Ascending aorta (tissue), 2 donors: ENCODE measurements at regions not wholly inside any gene's neighbourhood (a gene's known extent, or its start where the extent isn't known, plus 50 kb on each side); places are given as distances from the start of the nearest gene placed in this dataset.

Source experiments
- DNase-seq, 2 donors: peaks; one replicate each; pipeline ENCODE4 v3.0.0-alpha.2; 2019; ENCODE audit warnings: low spot score in 2 of 2
- H3K27ac ChIP-seq, 2 donors: fragments of 200-600 bp; sonication (generic); one replicate each; pipeline ENCODE4 v1.5.1; 2016 to 2017; ENCODE audit warnings: mild to moderate bottlenecking in 1 of 2
- H3K27me3 ChIP-seq: fragments of 200-600 bp; sonication (generic); one replicate; pipeline ENCODE4 v1.5.1; 2017
- H3K36me3 ChIP-seq, 2 donors: fragments of 200-600 bp; sonication (generic); one replicate each; pipeline ENCODE4 v1.5.1; 2016
- H3K4me1 ChIP-seq, 2 donors: fragments of 200-600 bp; sonication (generic); one replicate each; pipeline ENCODE4 v1.5.1; 2016 to 2017; ENCODE audit warnings: mild to moderate bottlenecking in 1 of 2
- H3K4me3 ChIP-seq, 2 donors: fragments of 200-600 bp; sonication (generic); one replicate each; pipeline ENCODE4 v1.5.1; 2016 to 2017; ENCODE audit warnings: mild to moderate bottlenecking in 1 of 2
- H3K9me3 ChIP-seq, 2 donors: fragments of 200-600 bp; sonication (generic); one replicate each; pipeline ENCODE4 v1.5.1; 2016
- intact Hi-C: fragments of 100-400 bp; cut with DNase I; formaldehyde crosslinking; loops from one replicate; pipeline ENCODE4 v1.15.1; 2023
- TF ChIP-seq, protein P1 (sequence below), 3 experiments: fragments of 200-600 bp in 2 of 3; fragments of 450-650 bp in 1 of 3; sonication (generic) in 2 of 3; IDR thresholded peaks; one replicate each; pipeline ENCODE4 v1.5.1; 2016 to 2019; ENCODE audit warnings: antibody characterized with exemption in 3 of 3, mild to moderate bottlenecking in 1 of 3, moderate library complexity in 1 of 3

DNA sequence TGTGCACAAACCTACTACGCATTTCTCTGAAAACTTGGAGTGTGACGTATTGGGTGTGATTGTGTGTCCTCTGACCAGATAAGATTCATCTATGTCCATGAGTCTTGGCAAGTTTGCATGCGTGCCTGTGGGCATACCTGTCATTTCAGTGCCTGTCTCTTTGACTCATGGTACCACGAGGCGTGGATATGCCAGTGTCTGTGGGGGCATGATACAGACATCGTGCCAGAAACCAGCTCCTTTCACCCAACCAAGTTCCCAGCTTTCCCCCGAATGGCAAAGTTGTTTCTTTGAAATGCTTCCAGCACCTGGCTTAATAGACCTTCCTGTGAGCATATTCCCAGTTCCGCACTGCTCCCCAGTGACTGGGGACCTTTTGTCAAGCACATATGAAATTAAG lies 241.9 kb upstream of the MVB12B start:
- H3K9me3 ChIP-seq: no peaks in the 10 kb centered on the region
- intact Hi-C loops: no loop called here
- DNase-seq: no peak
- H3K4me1 ChIP-seq: no peaks in the 10 kb centered on the region
- H3K4me3 ChIP-seq: no peak overlapping the region
- TF ChIP-seq, protein P1, sequence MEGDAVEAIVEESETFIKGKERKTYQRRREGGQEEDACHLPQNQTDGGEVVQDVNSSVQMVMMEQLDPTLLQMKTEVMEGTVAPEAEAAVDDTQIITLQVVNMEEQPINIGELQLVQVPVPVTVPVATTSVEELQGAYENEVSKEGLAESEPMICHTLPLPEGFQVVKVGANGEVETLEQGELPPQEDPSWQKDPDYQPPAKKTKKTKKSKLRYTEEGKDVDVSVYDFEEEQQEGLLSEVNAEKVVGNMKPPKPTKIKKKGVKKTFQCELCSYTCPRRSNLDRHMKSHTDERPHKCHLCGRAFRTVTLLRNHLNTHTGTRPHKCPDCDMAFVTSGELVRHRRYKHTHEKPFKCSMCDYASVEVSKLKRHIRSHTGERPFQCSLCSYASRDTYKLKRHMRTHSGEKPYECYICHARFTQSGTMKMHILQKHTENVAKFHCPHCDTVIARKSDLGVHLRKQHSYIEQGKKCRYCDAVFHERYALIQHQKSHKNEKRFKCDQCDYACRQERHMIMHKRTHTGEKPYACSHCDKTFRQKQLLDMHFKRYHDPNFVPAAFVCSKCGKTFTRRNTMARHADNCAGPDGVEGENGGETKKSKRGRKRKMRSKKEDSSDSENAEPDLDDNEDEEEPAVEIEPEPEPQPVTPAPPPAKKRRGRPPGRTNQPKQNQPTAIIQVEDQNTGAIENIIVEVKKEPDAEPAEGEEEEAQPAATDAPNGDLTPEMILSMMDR (IDR thresholded peaks at IDR 0.05): no peak
- H3K27ac ChIP-seq: no peak overlapping the region
- H3K27me3 ChIP-seq: no peaks in the 10 kb centered on the region
- no peaks in the 10 kb centered on the region for H3K36me3 ChIP-seq

DNA sequence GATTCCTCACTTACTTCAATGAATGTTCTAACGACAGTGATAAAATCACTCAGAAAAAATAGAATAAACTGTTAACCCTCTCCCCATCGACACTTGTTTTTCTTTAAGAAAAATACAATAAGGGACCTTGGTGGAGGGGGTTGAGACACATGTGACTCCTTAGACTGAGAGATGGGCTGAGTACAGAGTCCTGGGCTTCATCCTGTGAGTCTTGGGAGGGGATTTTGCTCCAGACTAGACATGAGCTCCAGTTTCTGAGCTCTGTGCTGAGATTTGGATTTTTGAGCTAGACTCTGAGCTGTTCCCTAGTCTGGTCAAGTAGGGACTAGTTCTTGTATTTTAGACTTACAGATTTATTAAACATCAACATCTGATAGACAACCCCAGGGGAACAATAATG lies 241.5 kb upstream of the MVB12B start:
- no peaks in the 10 kb centered on the region for H3K4me1 ChIP-seq
- H3K36me3 ChIP-seq: no peaks in the 10 kb centered on the region
- intact Hi-C loops: no loop called here
- H3K27me3 ChIP-seq: no peaks in the 10 kb centered on the region
- no peak overlapping the region for H3K27ac ChIP-seq
- TF ChIP-seq, protein P1 (IDR thresholded peaks at IDR 0.05): no peak
- H3K9me3 ChIP-seq: no peaks in the 10 kb centered on the region
- H3K4me3 ChIP-seq: no peak overlapping the region
- DNase-seq: no peak

DNA sequence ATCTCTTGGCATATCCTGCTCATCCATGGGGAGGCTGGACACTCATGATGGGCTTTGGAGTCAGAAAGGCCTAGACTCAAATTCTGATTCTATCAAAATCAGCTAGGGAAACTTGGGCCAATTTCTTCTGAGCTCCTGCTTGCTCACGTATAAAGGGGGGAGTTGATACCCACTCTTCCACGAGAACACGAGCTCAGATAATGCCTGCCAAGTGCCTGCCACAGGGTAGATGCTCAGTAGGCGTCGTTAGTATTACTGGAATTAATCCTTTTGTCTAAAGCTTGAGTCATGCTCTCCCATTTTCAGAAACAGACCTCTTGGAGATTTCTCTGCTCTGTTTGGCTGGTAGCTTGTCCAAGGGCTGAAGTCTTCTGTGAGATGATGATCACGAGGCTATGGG lies 238.3 kb upstream of the MVB12B start:
- H3K27ac ChIP-seq: no peak overlapping the region
- intact Hi-C loops: no loop called here
- no peaks in the 10 kb centered on the region for H3K9me3 ChIP-seq
- no peaks in the 10 kb centered on the region for H3K4me1 ChIP-seq
- no peaks in the 10 kb centered on the region for H3K36me3 ChIP-seq
- no peaks in the 10 kb centered on the region for H3K27me3 ChIP-seq
- TF ChIP-seq, protein P1 (IDR thresholded peaks at IDR 0.05): no peak
- no peak overlapping the region for H3K4me3 ChIP-seq
- no peak for DNase-seq

DNA sequence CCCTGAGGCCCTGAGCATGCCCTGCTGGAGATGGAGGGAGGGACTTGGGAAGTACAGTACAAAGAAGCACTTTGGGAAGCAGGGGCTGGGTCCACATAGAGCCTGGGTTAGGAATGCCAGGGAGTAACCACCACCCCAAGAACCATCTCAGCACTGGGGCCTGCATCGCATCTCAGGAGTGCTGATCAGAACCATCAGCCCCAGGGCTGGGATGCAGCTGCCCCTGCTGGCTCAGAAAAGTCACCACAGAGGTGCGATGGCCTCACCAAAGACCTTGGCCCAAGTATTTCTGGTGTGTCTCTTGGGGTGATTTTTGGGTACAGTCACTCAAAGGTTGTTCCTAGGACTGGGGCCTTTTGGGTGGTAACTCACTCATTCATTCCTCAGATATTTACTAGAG lies 236.8 kb upstream of the MVB12B start:
- Histone ChIP-seq H3K4me1 (no peaks in the 10 kb centered on the region), H3K9me3 (no peaks in the 10 kb centered on the region), H3K27ac (no peak overlapping the region), H3K27me3 (no peaks in the 10 kb centered on the region), H3K4me3 (no peak overlapping the region), H3K36me3 (no peaks in the 10 kb centered on the region)
- no peak for DNase-seq
- TF ChIP-seq, protein P1 (IDR thresholded peaks at IDR 0.05): no peak
- intact Hi-C loops: no loop called here

DNA sequence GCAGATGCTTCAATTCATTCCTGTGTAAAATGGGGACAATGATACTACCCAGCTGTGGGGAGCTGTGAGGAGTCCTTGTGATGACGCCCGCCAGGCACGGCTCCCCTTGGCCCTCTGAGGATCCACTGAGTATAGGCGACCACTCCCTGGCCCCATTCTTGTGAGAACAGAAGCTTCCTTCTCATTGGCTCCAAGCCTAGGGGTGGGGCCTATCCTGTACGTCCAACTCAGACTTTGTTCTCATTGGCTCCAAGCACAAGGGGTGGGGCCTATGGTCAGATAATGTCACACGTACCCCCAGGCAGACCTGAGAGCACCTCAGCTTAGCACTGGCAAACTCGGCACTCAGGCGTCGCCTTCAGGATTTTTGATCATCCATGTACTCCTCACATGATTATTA lies 232.9 kb upstream of the MVB12B start:
- DNase-seq: no peak
- Histone ChIP-seq H3K9me3 (no peaks in the 10 kb centered on the region), H3K4me3 (no peak overlapping the region), H3K27me3 (no peaks in the 10 kb centered on the region), H3K27ac (no peak overlapping the region), H3K4me1 (no peaks in the 10 kb centered on the region), H3K36me3 (no peaks in the 10 kb centered on the region)
- intact Hi-C loops: no loop called here
- TF ChIP-seq, protein P1 (IDR thresholded peaks at IDR 0.05): no peak

DNA sequence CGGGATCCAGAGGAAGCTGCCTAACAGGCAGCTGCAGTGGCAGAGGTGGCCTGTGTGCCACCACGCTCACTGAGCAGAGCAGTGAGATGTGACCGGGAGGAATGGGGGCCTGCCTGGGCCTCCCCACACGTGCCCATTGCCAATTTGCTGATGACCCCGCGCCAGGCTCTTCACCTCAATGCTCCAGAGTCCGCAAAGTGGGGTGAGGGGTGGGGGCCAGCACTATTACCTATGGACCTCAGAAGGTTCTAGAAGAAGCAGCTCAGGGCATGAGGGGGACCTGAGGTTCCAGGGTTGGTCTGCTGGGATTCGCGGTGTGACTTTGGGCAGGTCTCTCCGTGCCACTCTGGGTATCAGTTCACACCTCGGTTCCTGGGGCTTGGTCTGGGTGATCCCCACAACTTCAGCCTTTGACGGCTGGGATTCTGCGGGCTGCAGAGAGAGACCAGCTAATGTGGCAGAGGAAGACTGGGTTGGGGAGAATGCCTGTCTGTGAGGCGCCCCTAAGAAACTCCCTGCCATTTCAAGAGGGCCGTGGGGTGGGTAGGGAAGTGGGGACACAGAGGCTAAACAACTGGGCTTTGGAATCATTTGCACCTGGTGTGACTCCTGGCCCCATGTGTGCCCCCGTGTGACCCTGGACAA lies 231.0 kb upstream of the MVB12B start:
- Histone ChIP-seq H3K27me3 (no peaks in the 10 kb centered on the region), H3K4me1 (no peaks in the 10 kb centered on the region), H3K27ac (no peak overlapping the region), H3K4me3 (no peak overlapping the region), H3K36me3 (no peaks in the 10 kb centered on the region), H3K9me3 (no peaks in the 10 kb centered on the region)
- intact Hi-C loops: no loop called here
- no peak for DNase-seq
- TF ChIP-seq, protein P1 (IDR thresholded peaks at IDR 0.05): no peak
